SK-N-SH (cell line): ENCODE measurements at regions not wholly inside any gene's neighbourhood (a gene's known extent, or its start where the extent isn't known, plus 50 kb on each side); places are given as distances from the start of the nearest gene placed in this dataset.

Experiments used
- CTCF ChIA-PET: fragments of 300-600, 350-600 bp; formaldehyde crosslinking; extraction: SDS; loops from one replicate; lab custom pipeline; 2021; lab: Yijun Ruan, JAX
- POLR2A ChIA-PET: fragments of 350-600 bp; sonication (Branson Sonifier 250); formaldehyde crosslinking; extraction: SDS; loops from one replicate; lab custom pipeline; 2020; ENCODE audit warnings: antibody characterized with exemption, inconsistent platforms; lab: Yijun Ruan, JAX
- DNase-seq: peaks from one replicate; pipeline ENCODE4 v3.0.0; 2012
- H2AFZ ChIP-seq: fragments of 200-600 bp; sonication (generic); 2 replicates; pipeline ENCODE4 v1.8.1; 2016; ENCODE audit warnings: antibody characterized with exemption, mild to moderate bottlenecking, low read depth
- H3F3A ChIP-seq: fragments of 200-600 bp; sonication (generic); replicated peaks from 2 replicates; pipeline ENCODE3; 2016; ENCODE audit warnings: antibody characterized with exemption, mild to moderate bottlenecking; ENCODE audit not compliant: insufficient read depth
- H3K27ac ChIP-seq, 2 experiments: fragments of 200-500 bp in 1 of 2; fragments of 200-600 bp in 1 of 2; sonication (Bioruptor generic) in 1 of 2; sonication (generic), shearing (Covaris generic) in 1 of 2; 2 replicates each; pipeline versions ENCODE4 v1.5.1 to v1.6.1; 2014 to 2016; ENCODE audit warnings: low read depth in 2 of 2, inconsistent platforms in 1 of 2, low read length in 1 of 2, mild to moderate bottlenecking in 1 of 2, mixed read lengths in 1 of 2
- H3K27me3 ChIP-seq: fragments of 200-600 bp; sonication (generic), shearing (Covaris generic); 2 replicates; pipeline ENCODE4 v1.6.1; 2016; ENCODE audit warnings: mixed run types; ENCODE audit not compliant: insufficient read depth
- H3K36me3 ChIP-seq, 2 experiments: fragments of 200-500 bp in 1 of 2; fragments of 200-600 bp in 1 of 2; sonication (Bioruptor generic) in 1 of 2; sonication (generic) in 1 of 2; replicated peaks in 1 of 2; 2 replicates each; pipeline versions ENCODE3 to v1.5.1; 2014 to 2016; ENCODE audit warnings: low read length in 1 of 2, mild to moderate bottlenecking in 1 of 2; ENCODE audit not compliant: insufficient read depth in 2 of 2, control insufficient read depth in 1 of 2
- H3K4me1 ChIP-seq, 2 experiments: fragments of 200-500 bp in 1 of 2; fragments of 200-600 bp in 1 of 2; sonication (Bioruptor generic) in 1 of 2; sonication (generic), shearing (Covaris generic) in 1 of 2; 2 replicates each; pipeline versions ENCODE4 v1.5.1 to v1.6.1; 2014 to 2016; ENCODE audit warnings: low read depth in 1 of 2, low read length in 1 of 2, mixed run types in 1 of 2; ENCODE audit not compliant: insufficient read depth in 2 of 2, control insufficient read depth in 1 of 2
- H3K4me2 ChIP-seq: fragments of 200-600 bp; sonication (generic), shearing (Covaris generic); 2 replicates; pipeline ENCODE4 v1.6.1; 2017; ENCODE audit warnings: mixed run types
- H3K4me3 ChIP-seq, 2 experiments: fragments of 200-500 bp in 1 of 2; fragments of 200-600 bp in 1 of 2; sonication (Bioruptor generic) in 1 of 2; sonication (generic), shearing (Covaris generic) in 1 of 2; 2 replicates each; pipeline versions ENCODE4 v1.5.1 to v1.8.1; 2014 to 2016; ENCODE audit warnings: low read depth in 2 of 2, inconsistent platforms in 1 of 2, low read length in 1 of 2, mild to moderate bottlenecking in 1 of 2, mixed read lengths in 1 of 2, moderate library complexity in 1 of 2
- H3K79me2 ChIP-seq: fragments of 200-600 bp; sonication (generic); 2 replicates; pipeline ENCODE4 v1.8.1; 2017; ENCODE audit warnings: mild to moderate bottlenecking; ENCODE audit not compliant: insufficient read depth
- H3K9ac ChIP-seq: fragments of 200-600 bp; sonication (generic); 2 replicates; pipeline ENCODE4 v1.6.1; 2017; ENCODE audit warnings: mixed run types
- H3K9me2 ChIP-seq: fragments of 200-600 bp; sonication (generic); 2 replicates; pipeline ENCODE4 v1.6.1; 2017; ENCODE audit warnings: mixed run types
- H3K9me3 ChIP-seq: fragments of 200-600 bp; sonication (generic); 2 replicates; pipeline ENCODE4 v1.6.1; 2017; ENCODE audit warnings: mixed run types, mild to moderate bottlenecking, moderate library complexity
- H4K20me1 ChIP-seq: fragments of 200-600 bp; sonication (generic); 2 replicates; pipeline ENCODE4 v1.6.1; 2017; ENCODE audit warnings: mild to moderate bottlenecking, mixed run types; ENCODE audit not compliant: insufficient read depth
- EP300 ChIP-seq, 2 experiments: IDR thresholded peaks; 2 replicates each; pipeline versions ENCODE4 v1.4.0 to v1.6.1; 2012; ENCODE audit warnings: borderline replicate concordance in 1 of 2, low read depth in 1 of 2, low read length in 1 of 2
- GABPA ChIP-seq: IDR thresholded peaks from 2 replicates; pipeline ENCODE4 v1.4.0; 2012; ENCODE audit warnings: low read depth, mild to moderate bottlenecking
- JUND ChIP-seq: IDR thresholded peaks from 2 replicates; pipeline ENCODE4 v1.4.0; 2012
- NRF1 ChIP-seq: IDR thresholded peaks from 2 replicates; pipeline ENCODE4 v1.6.1; 2012; ENCODE audit warnings: low read depth, mild to moderate bottlenecking, low read length
- POLR2AphosphoS5 ChIP-seq: IDR thresholded peaks from 2 replicates; pipeline ENCODE4 v1.6.1; 2012; ENCODE audit warnings: low read depth, low read length
- RCOR1 ChIP-seq: fragments of 150-350 bp; IDR thresholded peaks from 2 replicates; pipeline ENCODE4 v1.6.1; 2017; ENCODE audit warnings: antibody characterized with exemption, low read length
- RFX5 ChIP-seq: IDR thresholded peaks from 2 replicates; pipeline ENCODE4 v1.6.1; 2012; ENCODE audit warnings: mild to moderate bottlenecking, improper control_type of control experiment, low read length
- SIN3A ChIP-seq: IDR thresholded peaks from 2 replicates; pipeline ENCODE4 v1.6.1; 2012; ENCODE audit warnings: low read depth, mild to moderate bottlenecking, low read length, moderate library complexity, borderline replicate concordance
- YY1 ChIP-seq: IDR thresholded peaks from 2 replicates; pipeline ENCODE4 v1.4.0; 2012; ENCODE audit warnings: low read depth, mild to moderate bottlenecking
- ZBTB33 ChIP-seq: IDR thresholded peaks from 2 replicates; pipeline ENCODE4 v1.4.0; 2012; ENCODE audit warnings: low read depth, borderline replicate concordance
- WGBS: methylation state at CpG from one replicate; pipeline ENCODE4 v1.1.6; 2017; ENCODE audit warnings: low lambda C conversion rate; 5-methylcytosine and 5-hydroxymethylcytosine counted together
- TF ChIP-seq, protein P1 (sequence below): IDR thresholded peaks from 2 replicates; pipeline ENCODE4 v1.4.0; 2012; ENCODE audit warnings: low read depth, borderline replicate concordance

GRCh38 chrX:16491461-16491860 lies 158.5 kb upstream of the S100G start:
- Histone ChIP-seq H3K4me3 (no peak overlapping the region), H3K9me3 (no peaks in the 10 kb centered on the region), H3F3A (no peaks in the 10 kb centered on the region), H3K36me3 (no peaks in the 10 kb centered on the region), H3K79me2 (no peaks in the 10 kb centered on the region), H3K4me1 (peaks cover 0 to 6% of the 10 kb centered on the region in 2 experiments; a peak in 1 of 4 replicates), H2AFZ (no peak overlapping the region), H3K9me2 (no peaks in the 10 kb centered on the region), H3K9ac (no peak overlapping the region), H3K27me3 (no peaks in the 10 kb centered on the region), H3K4me2 (no peak overlapping the region), H3K27ac (no peak overlapping the region), H4K20me1 (no peaks in the 10 kb centered on the region)
- ChIA-PET POLR2A (no interaction called here), CTCF (interaction anchor here (0.6 kb wide), 1 partner anchor 561 kb away, joined by 3 read pairs; no protein-coding TSS in a partner anchor)
- no peak for DNase-seq
- TF ChIP-seq, protein P1, sequence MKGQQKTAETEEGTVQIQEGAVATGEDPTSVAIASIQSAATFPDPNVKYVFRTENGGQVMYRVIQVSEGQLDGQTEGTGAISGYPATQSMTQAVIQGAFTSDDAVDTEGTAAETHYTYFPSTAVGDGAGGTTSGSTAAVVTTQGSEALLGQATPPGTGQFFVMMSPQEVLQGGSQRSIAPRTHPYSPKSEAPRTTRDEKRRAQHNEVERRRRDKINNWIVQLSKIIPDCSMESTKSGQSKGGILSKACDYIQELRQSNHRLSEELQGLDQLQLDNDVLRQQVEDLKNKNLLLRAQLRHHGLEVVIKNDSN, result no peak
- TF ChIP-seq EP300 (IDR thresholded peaks at IDR 0.05; ENCODE audit: borderline replicate concordance in 1 of 2, low read depth in 1 of 2, low read length in 1 of 2), result no peak
- 33% methylated on average over 1 of the region's 1 CpG for WGBS

- Histone ChIP-seq H3K27ac (no peak overlapping the region), H3K36me3 (no peaks in the 10 kb centered on the region), H3K4me2 (no peak overlapping the region), H3K4me3 (no peak overlapping the region), H3K79me2 (no peaks in the 10 kb centered on the region), H3K9me3 (no peaks in the 10 kb centered on the region), H3K9ac (no peak overlapping the region), H3F3A (no peaks in the 10 kb centered on the region), H2AFZ (no peak overlapping the region)
- DNase-seq, result no peak
- no peak for TF ChIP-seq RCOR1
- TF ChIP-seq ZBTB33, result no peak
- TF ChIP-seq JUND, result no peak
- no peak for TF ChIP-seq NRF1
- TF ChIP-seq GABPA, result no peak
- TF ChIP-seq YY1, result no peak
- TF ChIP-seq SIN3A, result no peak
- TF ChIP-seq RFX5, result no peak
- no peak for TF ChIP-seq EP300 (IDR thresholded peaks at IDR 0.05; ENCODE audit: borderline replicate concordance in 1 of 2, low read depth in 1 of 2, low read length in 1 of 2)
- no peak for TF ChIP-seq POLR2AphosphoS5
- TF ChIP-seq, all 33 proteins: peak for 0
- WGBS, result 46% methylated on average over 3 of the region's 3 CpGs
- no peaks in the 10 kb centered on the region for H4K20me1 ChIP-seq
- H3K4me1 ChIP-seq, result no peaks in the 10 kb centered on the region
- no peaks in the 10 kb centered on the region for H3K9me2 ChIP-seq
- CTCF ChIA-PET, result no interaction called here
- POLR2A ChIA-PET, result no interaction called here
- no peaks in the 10 kb centered on the region for H3K27me3 ChIP-seq
Measured at GRCh38 chrX:16496175-16496574, 153.8 kb upstream of the S100G start.
